Esophagus muscularis mucosa (tissue), 4 donors: ENCODE measurements at regions not wholly inside any gene's neighbourhood (a gene's known extent, or its start where the extent isn't known, plus 50 kb on each side); places are given as distances from the start of the nearest gene placed in this dataset.

ENCODE experiments used
- DNase-seq: peaks from one replicate; pipeline ENCODE4 v3.0.0-alpha.2; 2017; ENCODE audit errors: extremely low spot score
- H3K27ac ChIP-seq, 4 donors: fragments of 200-600 bp; sonication (generic); replicated peaks in 1 of 4; 1 replicate in 3 of 4; 2 replicates in 1 of 4; pipeline ENCODE4 v1.5.1; 2016 to 2019; ENCODE audit warnings: mild to moderate bottlenecking in 1 of 4
- H3K27me3 ChIP-seq, 4 donors: fragments of 200-600 bp; sonication (generic); one replicate each; pipeline versions ENCODE4 v1.5.1 to v1.6.0; 2016 to 2019
- H3K36me3 ChIP-seq, 4 donors: fragments of 200-600 bp; sonication (generic); one replicate each; pipeline ENCODE4 v1.5.1; 2016 to 2019
- H3K4me1 ChIP-seq, 4 donors: fragments of 200-600 bp; sonication (generic); one replicate each; pipeline ENCODE4 v1.5.1; 2016 to 2019
- H3K4me3 ChIP-seq, 4 donors: fragments of 200-600 bp; sonication (generic); 1 replicate in 2 of 4; 2 replicates in 2 of 4; pipeline ENCODE4 v1.5.1; 2016 to 2019; ENCODE audit warnings: mild to moderate bottlenecking in 4 of 4, moderate library complexity in 1 of 4
- H3K9me3 ChIP-seq, 4 donors: fragments of 200-600 bp; sonication (generic); 1 replicate in 3 of 4; 2 replicates in 1 of 4; pipeline ENCODE4 v1.5.1; 2016 to 2019
- EP300 ChIP-seq: sonication (generic); formaldehyde crosslinking; IDR thresholded peaks from one replicate; pipeline ENCODE4 v1.6.1; 2017; ENCODE audit warnings: antibody characterized with exemption
- POLR2A ChIP-seq: fragments of 450-650 bp; IDR thresholded peaks from one replicate; pipeline ENCODE4 v1.6.1; 2017; ENCODE audit warnings: antibody characterized with exemption, moderate library complexity, mild to moderate bottlenecking, low read depth
- POLR2AphosphoS5 ChIP-seq, 2 donors: sonication (generic); formaldehyde crosslinking; IDR thresholded peaks; one replicate each; pipeline ENCODE4 v1.6.1; 2017; ENCODE audit warnings: antibody characterized with exemption in 2 of 2
- WGBS: methylation state at CpG from one replicate; pipeline ENCODE4 v1.1.5; 2018; 5-methylcytosine and 5-hydroxymethylcytosine counted together
- intact Hi-C: fragments of 100-400 bp; cut with DNase I; formaldehyde crosslinking; loops from one replicate; pipeline ENCODE4 v1.15.1; 2023
- TF ChIP-seq, protein P1 (sequence below), 3 experiments: fragments of 200-600 bp in 2 of 3; fragments of 450-650 bp in 1 of 3; sonication (generic) in 2 of 3; IDR thresholded peaks; one replicate each; pipeline ENCODE4 v1.5.1; 2017 to 2019; ENCODE audit warnings: antibody characterized with exemption in 3 of 3, mild to moderate bottlenecking in 2 of 3, moderate library complexity in 1 of 3

DNA sequence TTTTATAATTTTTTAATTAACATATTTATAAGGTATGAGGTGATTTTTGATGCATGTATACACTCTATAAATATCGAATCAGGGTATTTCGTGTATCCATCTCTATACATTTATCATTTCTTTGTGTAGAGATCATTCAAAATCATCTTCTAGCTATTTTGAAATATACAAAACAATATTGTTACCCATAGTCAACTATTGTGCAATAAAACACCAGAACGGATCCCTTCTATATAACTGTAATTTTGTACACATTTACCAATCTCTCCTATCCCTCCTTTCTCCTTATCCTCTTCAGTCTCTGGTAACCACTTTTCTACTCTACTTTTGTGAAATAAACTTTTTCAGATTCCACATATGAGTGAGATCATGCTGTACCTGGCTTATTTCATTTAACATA, 1459.6 kb downstream of the MRPL39 start:
- WGBS: 86% methylated on average over 3 of the region's 3 CpGs
- Histone ChIP-seq H3K27ac (no peak overlapping the region), H3K9me3 (no peaks in the 10 kb centered on the region), H3K4me1 (no peaks in the 10 kb centered on the region), H3K4me3 (no peak overlapping the region), H3K27me3 (no peaks in the 10 kb centered on the region), H3K36me3 (no peaks in the 10 kb centered on the region)
- TF ChIP-seq POLR2AphosphoS5 (IDR thresholded peaks at IDR 0.05): no peak
- TF ChIP-seq EP300: no peak
- TF ChIP-seq POLR2A: no peak
- TF ChIP-seq, protein P1, sequence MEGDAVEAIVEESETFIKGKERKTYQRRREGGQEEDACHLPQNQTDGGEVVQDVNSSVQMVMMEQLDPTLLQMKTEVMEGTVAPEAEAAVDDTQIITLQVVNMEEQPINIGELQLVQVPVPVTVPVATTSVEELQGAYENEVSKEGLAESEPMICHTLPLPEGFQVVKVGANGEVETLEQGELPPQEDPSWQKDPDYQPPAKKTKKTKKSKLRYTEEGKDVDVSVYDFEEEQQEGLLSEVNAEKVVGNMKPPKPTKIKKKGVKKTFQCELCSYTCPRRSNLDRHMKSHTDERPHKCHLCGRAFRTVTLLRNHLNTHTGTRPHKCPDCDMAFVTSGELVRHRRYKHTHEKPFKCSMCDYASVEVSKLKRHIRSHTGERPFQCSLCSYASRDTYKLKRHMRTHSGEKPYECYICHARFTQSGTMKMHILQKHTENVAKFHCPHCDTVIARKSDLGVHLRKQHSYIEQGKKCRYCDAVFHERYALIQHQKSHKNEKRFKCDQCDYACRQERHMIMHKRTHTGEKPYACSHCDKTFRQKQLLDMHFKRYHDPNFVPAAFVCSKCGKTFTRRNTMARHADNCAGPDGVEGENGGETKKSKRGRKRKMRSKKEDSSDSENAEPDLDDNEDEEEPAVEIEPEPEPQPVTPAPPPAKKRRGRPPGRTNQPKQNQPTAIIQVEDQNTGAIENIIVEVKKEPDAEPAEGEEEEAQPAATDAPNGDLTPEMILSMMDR (IDR thresholded peaks at IDR 0.05): no peak
- intact Hi-C loops: no loop called here
- no peak for DNase-seq

DNA sequence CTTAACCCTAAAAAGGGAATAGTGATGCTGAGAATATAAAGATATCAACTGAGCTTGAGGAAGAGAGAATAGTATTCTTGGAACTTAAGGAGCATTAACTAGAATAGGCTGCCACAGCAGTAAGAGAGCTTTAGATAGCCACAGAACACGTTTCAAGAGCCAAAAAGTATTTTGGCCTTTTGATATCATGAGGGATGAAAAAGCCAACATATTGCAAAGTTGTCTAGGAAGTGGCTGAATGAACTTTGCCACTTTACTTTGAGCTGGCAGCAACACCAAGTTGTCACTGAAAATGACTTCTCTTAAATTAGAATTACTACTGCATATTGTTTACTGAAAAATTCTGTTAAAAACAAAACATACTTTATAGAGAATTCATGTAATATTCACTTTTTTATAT, 1476.2 kb downstream of the MRPL39 start:
- TF ChIP-seq POLR2AphosphoS5 (IDR thresholded peaks at IDR 0.05): no peak
- TF ChIP-seq, protein P1 (IDR thresholded peaks at IDR 0.05): no peak
- no peak for TF ChIP-seq POLR2A
- TF ChIP-seq EP300: no peak
- WGBS: 21% methylated on average over 1 of the region's 1 CpG
- no peak for DNase-seq
- H3K9me3 ChIP-seq: no peaks in the 10 kb centered on the region
- no peak overlapping the region for H3K27ac ChIP-seq
- no peaks in the 10 kb centered on the region for H3K36me3 ChIP-seq
- no peaks in the 10 kb centered on the region for H3K4me1 ChIP-seq
- H3K27me3 ChIP-seq: no peaks in the 10 kb centered on the region
- no peak overlapping the region for H3K4me3 ChIP-seq
- intact Hi-C loops: no loop called here

DNA sequence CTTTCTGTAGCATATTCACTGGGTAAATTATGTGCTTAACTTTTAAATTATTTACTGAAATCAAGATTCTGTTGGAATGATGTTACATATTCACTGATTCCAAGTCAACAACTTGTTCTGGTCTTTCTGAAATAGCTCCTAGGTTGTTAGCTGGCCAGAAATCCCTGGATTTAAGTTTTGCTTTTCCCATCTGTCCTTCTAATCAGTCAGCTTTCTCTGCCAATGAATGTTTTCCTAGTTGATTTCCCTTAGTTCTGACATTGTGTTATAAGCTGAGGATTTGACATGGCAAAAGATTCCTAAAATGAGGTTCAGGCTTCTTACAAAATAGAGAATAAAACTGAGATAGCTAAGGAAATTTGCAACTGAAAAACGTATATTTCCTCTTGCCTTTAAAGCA, 1479.6 kb downstream of the MRPL39 start:
- 43% methylated on average over 1 of the region's 1 CpG for WGBS
- Histone ChIP-seq H3K27me3 (no peaks in the 10 kb centered on the region), H3K36me3 (no peaks in the 10 kb centered on the region)

DNA sequence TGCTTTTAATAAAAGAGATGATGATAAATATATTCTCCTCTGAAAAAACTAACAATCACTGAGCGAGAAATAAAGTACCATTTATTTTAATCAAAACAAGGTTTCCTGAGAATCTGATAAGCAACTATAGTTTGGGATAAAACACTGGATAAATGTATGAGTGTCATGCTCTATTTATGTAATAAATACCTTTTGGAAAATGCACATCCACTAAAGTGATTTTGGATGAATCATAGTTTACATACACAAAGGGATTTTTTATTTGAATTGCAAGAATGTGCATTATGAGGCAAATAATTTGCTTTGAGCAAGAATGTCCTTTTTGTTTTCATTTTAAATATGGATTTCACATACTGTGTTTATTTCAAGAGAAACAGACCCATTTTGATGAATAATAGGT, 1483.5 kb downstream of the MRPL39 start:
- 64% methylated on average over 1 of the region's 1 CpG for WGBS
- DNase-seq: no peak
- intact Hi-C loops: no loop called here

More for the DNA sequence above, 1479.6 kb downstream of the MRPL39 start:
- no peak overlapping the region for H3K4me3 ChIP-seq
- H3K27ac ChIP-seq: no peak overlapping the region
- TF ChIP-seq POLR2AphosphoS5 (IDR thresholded peaks at IDR 0.05) (no peak), EP300 (no peak), POLR2A (no peak)
- TF ChIP-seq, protein P1 (IDR thresholded peaks at IDR 0.05): no peak
- H3K9me3 ChIP-seq: no peaks in the 10 kb centered on the region
- H3K4me1 ChIP-seq: no peaks in the 10 kb centered on the region
- DNase-seq: no peak
- intact Hi-C loops: no loop called here

More for the DNA sequence above, 1483.5 kb downstream of the MRPL39 start:
- TF ChIP-seq EP300: no peak
- no peak for TF ChIP-seq POLR2AphosphoS5 (IDR thresholded peaks at IDR 0.05)
- TF ChIP-seq POLR2A: no peak
- TF ChIP-seq, protein P1 (IDR thresholded peaks at IDR 0.05): no peak
- Histone ChIP-seq H3K9me3 (no peaks in the 10 kb centered on the region), H3K4me3 (no peak overlapping the region), H3K27ac (no peak overlapping the region), H3K36me3 (no peaks in the 10 kb centered on the region), H3K4me1 (no peaks in the 10 kb centered on the region), H3K27me3 (no peaks in the 10 kb centered on the region)
